ENCODE measurements at regions not wholly inside any gene's neighbourhood (a gene's known extent, or its start where the extent isn't known, plus 50 kb on each side); places are given as distances from the start of the nearest gene placed in this dataset.

DNA sequence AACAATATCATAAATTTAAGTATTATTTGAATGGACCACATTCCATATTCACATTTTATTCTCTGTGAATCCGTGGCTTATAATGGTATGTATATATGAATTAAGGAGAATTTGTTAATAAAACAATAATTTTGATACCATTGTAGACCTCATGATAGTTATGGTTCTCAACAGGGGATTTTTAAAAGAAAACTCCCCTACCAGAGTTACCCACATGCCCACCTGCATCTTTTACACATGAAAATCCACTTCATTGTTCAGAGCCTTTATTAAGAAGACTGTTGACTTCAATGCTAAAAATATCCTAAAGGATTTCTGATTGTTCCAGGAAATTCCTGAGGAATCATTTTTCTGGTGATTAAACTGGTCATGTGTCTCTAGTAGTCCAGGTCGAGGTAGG lies 557.7 kb upstream of the MEF2C start:
- H3K36me3 ChIP-seq (ENCODE audit: insufficient read depth, low read depth, low read length), result no peaks in the 10 kb centered on the region
- no peak overlapping the region for H3K27ac ChIP-seq (ENCODE audit: low read length)
- no peak overlapping the region for H3K4me3 ChIP-seq (ENCODE audit: low read length)
- no peaks in the 10 kb centered on the region for H3K4me1 ChIP-seq (ENCODE audit: insufficient read depth, low read length)
- no peak overlapping the region for H3K9ac ChIP-seq (ENCODE audit: low read depth, low read length)
- H3K9me3 ChIP-seq (ENCODE audit: insufficient read depth, low read depth, low read length), result no peaks in the 10 kb centered on the region
- H3K27me3 ChIP-seq (ENCODE audit: insufficient read depth, low read length), result no peaks in the 10 kb centered on the region

DNA sequence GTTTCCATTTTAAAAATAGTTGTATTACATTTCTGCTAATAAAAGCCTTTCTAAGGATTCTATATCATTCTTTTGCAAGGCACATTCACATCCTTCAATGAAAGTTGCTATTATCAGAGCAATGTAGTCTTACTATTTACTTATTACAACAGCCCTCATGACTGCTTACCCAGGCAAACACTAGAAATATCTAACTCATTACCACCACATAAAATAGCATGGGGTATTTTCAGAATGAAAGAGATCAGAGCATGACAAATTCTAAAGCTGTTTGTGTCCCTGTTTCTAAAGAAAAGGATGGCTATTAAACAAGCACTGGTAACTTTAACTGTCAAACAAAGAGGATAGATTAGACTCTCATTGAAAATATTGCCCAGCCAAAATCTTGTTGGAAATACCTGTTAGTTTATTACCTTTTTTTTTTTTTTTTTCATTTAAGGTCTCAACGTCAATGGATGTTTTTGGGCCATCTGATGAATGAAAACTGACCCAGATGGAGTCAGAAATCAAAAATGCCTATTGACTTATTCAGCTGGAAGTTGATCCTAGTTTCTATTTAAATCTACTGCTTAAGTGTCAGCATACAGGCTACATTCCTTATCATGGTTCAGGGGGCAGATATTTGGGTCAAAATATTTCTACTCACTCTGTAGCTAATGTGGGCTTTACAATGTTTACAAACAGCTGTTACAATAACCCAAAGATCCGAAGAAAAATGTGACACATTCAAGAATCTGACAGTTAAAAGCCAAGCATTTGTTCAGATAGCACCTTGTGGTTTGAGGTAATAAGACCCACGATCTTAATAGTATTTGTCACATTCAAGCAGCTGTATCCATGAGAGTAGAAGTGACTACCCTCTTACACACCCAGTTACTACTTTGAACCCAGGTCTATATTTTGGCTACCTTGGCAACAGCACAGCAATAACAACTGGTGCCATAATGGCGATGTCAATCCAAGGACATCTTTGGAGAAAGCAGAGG lies 554.8 kb upstream of the MEF2C start:
- Histone ChIP-seq H3K4me1 (ENCODE audit: insufficient read depth, low read length) (no peaks in the 10 kb centered on the region), H3K9ac (ENCODE audit: low read depth, low read length) (no peak overlapping the region), H3K36me3 (ENCODE audit: insufficient read depth, low read depth, low read length) (no peaks in the 10 kb centered on the region), H3K4me3 (ENCODE audit: low read length) (no peak overlapping the region), H3K27me3 (ENCODE audit: insufficient read depth, low read length) (no peaks in the 10 kb centered on the region), H3K9me3 (ENCODE audit: insufficient read depth, low read depth, low read length) (no peaks in the 10 kb centered on the region), H3K27ac (ENCODE audit: low read length) (no peak overlapping the region)

DNA sequence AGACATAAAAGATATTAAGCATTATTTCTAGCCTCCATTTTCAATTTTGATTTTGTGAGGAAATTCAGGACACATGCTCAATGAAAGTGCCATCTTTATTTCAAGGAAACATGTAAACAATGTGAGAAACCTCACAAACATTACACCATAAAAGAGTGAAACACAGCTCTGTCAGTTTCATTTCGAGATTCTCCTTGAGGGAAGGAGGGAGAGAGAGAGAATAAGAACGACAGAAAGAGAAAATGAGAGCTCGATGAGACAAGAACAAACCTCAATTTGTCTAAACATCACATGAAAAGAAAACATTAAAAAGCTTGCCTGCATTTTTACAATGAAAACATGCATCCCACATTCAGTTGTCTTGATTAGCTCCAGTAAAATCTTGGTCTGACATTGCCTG lies 553.5 kb upstream of the MEF2C start:
- Histone ChIP-seq H3K27ac (ENCODE audit: low read length) (no peak overlapping the region), H3K36me3 (ENCODE audit: insufficient read depth, low read depth, low read length) (no peaks in the 10 kb centered on the region), H3K27me3 (ENCODE audit: insufficient read depth, low read length) (no peaks in the 10 kb centered on the region), H3K9ac (ENCODE audit: low read depth, low read length) (no peak overlapping the region), H3K4me3 (ENCODE audit: low read length) (no peak overlapping the region), H3K4me1 (ENCODE audit: insufficient read depth, low read length) (no peaks in the 10 kb centered on the region), H3K9me3 (ENCODE audit: insufficient read depth, low read depth, low read length) (no peaks in the 10 kb centered on the region)

DNA sequence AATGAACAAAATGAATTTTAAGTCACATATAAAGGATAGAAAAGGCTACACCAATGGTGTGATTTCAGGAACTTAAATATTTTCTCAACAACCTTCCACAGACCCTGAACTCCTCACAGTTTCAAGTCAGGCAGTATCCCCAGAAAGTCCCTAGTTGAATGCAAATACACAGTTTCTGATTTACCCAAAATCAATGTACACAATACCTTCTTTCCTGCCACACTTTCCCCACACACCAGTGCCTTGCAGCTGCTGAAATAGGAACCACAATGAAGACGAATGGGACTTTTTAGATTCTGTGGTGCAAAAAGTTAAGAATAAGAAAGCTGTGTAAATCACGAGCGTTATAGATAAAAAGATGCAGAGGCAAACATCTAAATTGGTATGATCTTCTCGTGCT lies 552.4 kb upstream of the MEF2C start:
- no peak overlapping the region for H3K4me3 ChIP-seq (ENCODE audit: low read length)
- no peaks in the 10 kb centered on the region for H3K36me3 ChIP-seq (ENCODE audit: insufficient read depth, low read depth, low read length)
- no peaks in the 10 kb centered on the region for H3K9me3 ChIP-seq (ENCODE audit: insufficient read depth, low read depth, low read length)
- H3K27me3 ChIP-seq (ENCODE audit: insufficient read depth, low read length), result no peaks in the 10 kb centered on the region
- H3K27ac ChIP-seq (ENCODE audit: low read length), result no peak overlapping the region
- no peak overlapping the region for H3K9ac ChIP-seq (ENCODE audit: low read depth, low read length)
- H3K4me1 ChIP-seq (ENCODE audit: insufficient read depth, low read length), result no peaks in the 10 kb centered on the region

DNA sequence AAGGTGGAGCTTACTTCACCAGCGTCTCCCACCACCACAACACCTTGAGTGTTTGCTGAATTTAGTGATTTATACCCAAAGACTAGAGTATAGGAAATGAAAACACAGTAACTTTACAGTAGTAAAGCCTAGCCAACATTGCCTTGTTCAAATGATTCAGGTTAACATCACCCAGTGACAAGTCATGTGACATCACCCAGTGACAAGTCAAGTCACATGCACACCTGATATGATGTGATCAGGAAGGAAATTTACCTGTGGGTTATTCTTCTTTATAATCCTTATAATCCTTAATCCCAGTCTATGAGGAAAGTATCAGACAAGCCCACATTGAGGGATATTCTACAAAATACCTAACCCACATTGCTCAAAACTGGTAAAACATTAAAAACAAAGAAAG lies 545.6 kb upstream of the MEF2C start:
- Histone ChIP-seq H3K9ac (ENCODE audit: low read depth, low read length) (no peak overlapping the region), H3K4me1 (ENCODE audit: insufficient read depth, low read length) (no peaks in the 10 kb centered on the region), H3K27me3 (ENCODE audit: insufficient read depth, low read length) (no peaks in the 10 kb centered on the region), H3K36me3 (ENCODE audit: insufficient read depth, low read depth, low read length) (no peaks in the 10 kb centered on the region), H3K4me3 (ENCODE audit: low read length) (no peak overlapping the region), H3K27ac (ENCODE audit: low read length) (no peak overlapping the region), H3K9me3 (ENCODE audit: insufficient read depth, low read depth, low read length) (no peaks in the 10 kb centered on the region)

DNA sequence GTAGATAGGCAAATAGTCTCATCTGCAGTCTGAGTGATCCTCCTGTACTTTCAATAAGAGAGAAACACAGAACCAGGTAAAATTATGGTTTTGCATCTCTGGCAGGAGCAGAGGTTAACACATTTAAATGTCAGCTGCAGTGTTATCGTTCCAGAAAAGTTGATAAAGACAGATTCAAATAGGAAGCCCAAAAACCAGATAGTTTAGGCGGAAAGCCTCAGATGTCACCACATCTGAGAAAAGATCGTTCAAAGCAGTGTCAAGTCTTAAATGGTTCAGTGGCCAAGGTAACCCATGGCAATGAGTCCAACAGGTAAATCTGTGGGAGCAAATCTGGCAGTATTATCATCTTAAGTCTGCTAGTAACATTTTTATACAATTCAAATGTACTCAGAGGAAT lies 542.1 kb upstream of the MEF2C start:
- Histone ChIP-seq H3K27me3 (ENCODE audit: insufficient read depth, low read length) (no peaks in the 10 kb centered on the region), H3K9me3 (ENCODE audit: insufficient read depth, low read depth, low read length) (no peaks in the 10 kb centered on the region), H3K4me3 (ENCODE audit: low read length) (no peak overlapping the region), H3K27ac (ENCODE audit: low read length) (no peak overlapping the region), H3K9ac (ENCODE audit: low read depth, low read length) (no peak overlapping the region), H3K4me1 (ENCODE audit: insufficient read depth, low read length) (0 out of 2 replicates have a peak, but pooled peaks cover 8% of the 10 kb centered on the region), H3K36me3 (ENCODE audit: insufficient read depth, low read depth, low read length) (no peaks in the 10 kb centered on the region)

DNA sequence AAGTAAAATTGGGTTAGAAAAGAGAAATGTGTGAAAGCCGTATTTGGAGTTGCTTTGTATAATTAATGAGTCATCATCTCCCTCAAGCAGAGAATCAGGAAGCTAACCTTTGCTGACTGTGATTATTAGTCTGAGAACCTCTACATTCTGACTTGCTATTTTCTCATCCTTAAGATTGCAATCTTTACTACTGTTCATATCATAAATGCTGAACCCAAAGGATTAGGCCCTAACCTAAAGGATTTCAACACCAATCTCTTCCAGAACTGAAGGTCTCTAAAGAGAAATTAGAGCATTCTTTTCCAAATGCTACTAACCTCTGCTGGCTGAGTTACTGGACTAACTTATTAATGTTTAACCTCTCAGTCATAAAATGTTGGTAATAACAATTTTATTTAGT lies 538.1 kb upstream of the MEF2C start:
- Histone ChIP-seq H3K27ac (ENCODE audit: low read length) (no peak overlapping the region), H3K4me1 (ENCODE audit: insufficient read depth, low read length) (0 out of 2 replicates have a peak, but pooled peaks cover 8% of the 10 kb centered on the region), H3K4me3 (ENCODE audit: low read length) (no peak overlapping the region), H3K9ac (ENCODE audit: low read depth, low read length) (no peak overlapping the region), H3K9me3 (ENCODE audit: insufficient read depth, low read depth, low read length) (no peaks in the 10 kb centered on the region), H3K27me3 (ENCODE audit: insufficient read depth, low read length) (no peaks in the 10 kb centered on the region), H3K36me3 (ENCODE audit: insufficient read depth, low read depth, low read length) (no peaks in the 10 kb centered on the region)

DNA sequence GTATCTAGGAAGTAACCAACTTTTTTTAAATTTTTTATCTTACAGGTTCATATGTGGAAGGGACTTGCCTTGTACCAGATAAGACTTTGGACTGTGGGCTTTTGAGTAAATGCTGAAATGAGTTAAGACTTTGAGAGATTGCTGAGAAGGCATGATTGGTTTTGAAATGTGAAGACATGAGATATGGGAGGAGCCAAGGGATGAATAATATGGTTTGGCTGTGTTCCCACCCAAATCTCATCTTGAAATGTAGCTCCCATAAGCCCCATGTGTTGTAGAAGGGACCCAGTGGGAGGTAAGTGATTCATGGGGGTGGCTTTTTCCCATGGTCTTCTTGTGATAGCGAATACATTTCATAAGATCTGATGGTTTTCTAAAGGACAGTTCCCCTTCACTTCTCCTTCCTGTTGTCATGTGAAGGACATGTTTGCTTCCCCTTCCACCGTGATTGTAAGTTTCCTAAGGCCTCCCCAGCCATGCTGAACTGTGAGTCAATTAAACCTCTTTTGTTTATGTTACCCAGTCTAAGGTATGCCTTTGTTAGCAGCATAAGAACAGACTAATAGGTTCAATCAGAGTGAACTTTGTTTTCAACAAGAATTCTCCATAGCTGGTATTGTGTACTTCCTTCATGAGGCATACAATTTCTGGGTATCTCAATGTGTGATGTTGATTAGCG lies 535.6 kb upstream of the MEF2C start:
- no peaks in the 10 kb centered on the region for H3K27me3 ChIP-seq (ENCODE audit: insufficient read depth, low read length)
- no peaks in the 10 kb centered on the region for H3K36me3 ChIP-seq (ENCODE audit: insufficient read depth, low read depth, low read length)
- no peaks in the 10 kb centered on the region for H3K9me3 ChIP-seq (ENCODE audit: insufficient read depth, low read depth, low read length)
- H3K4me3 ChIP-seq (ENCODE audit: low read length), result no peak overlapping the region
- H3K4me1 ChIP-seq (ENCODE audit: insufficient read depth, low read length), result 0 out of 2 replicates have a peak, but pooled peaks cover 8% of the 10 kb centered on the region
- H3K9ac ChIP-seq (ENCODE audit: low read depth, low read length), result no peak overlapping the region
- no peak overlapping the region for H3K27ac ChIP-seq (ENCODE audit: low read length)

DNA sequence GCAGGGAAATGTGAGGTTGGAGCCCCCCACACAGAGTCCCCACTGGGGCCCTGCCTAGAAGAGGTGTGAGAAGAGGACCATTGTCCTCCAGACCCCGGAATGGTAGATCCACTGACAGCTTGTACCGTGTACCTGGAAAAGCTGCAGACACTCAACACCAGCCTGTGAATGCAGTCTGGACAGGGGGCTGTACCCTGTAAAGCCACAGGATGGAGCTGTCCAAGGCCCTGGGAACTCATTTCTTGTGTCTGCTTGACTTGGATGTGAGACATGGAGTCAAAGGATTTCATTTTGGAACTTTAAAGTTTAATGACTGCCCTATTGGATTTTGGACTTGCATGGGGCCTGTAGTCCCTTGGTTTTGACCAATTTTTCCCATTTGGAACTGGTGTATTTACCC lies 535.0 kb upstream of the MEF2C start:
- H3K4me3 ChIP-seq (ENCODE audit: low read length), result no peak overlapping the region
- no peaks in the 10 kb centered on the region for H3K27me3 ChIP-seq (ENCODE audit: insufficient read depth, low read length)
- no peaks in the 10 kb centered on the region for H3K9me3 ChIP-seq (ENCODE audit: insufficient read depth, low read depth, low read length)
- no peak overlapping the region for H3K9ac ChIP-seq (ENCODE audit: low read depth, low read length)
- no peaks in the 10 kb centered on the region for H3K36me3 ChIP-seq (ENCODE audit: insufficient read depth, low read depth, low read length)
- H3K27ac ChIP-seq (ENCODE audit: low read length), result no peak overlapping the region
- 0 out of 2 replicates have a peak, but pooled peaks cover 8% of the 10 kb centered on the region for H3K4me1 ChIP-seq (ENCODE audit: insufficient read depth, low read length)

DNA sequence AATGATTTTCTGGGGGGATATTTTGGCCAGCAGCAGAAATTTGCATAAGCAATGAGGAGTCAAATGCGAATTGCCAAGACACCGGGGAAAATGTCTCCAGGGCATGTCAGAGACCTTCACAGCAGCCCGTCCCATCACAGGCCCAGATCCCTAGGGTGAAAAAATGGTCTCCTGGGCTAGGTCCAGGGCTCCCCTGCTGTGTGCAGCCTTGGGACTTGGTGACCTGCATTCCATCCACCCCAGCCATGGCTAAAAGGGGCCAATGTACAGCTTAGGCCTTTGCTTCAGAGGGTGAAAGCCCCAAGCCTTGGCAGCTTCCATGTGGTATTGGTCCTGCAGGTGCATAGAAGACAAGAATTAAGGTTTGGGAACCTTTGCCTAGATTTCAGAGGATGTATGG lies 534.5 kb upstream of the MEF2C start:
- Histone ChIP-seq H3K4me1 (ENCODE audit: insufficient read depth, low read length) (0 out of 2 replicates have a peak, but pooled peaks cover 8% of the 10 kb centered on the region), H3K36me3 (ENCODE audit: insufficient read depth, low read depth, low read length) (no peaks in the 10 kb centered on the region), H3K9me3 (ENCODE audit: insufficient read depth, low read depth, low read length) (no peaks in the 10 kb centered on the region), H3K9ac (ENCODE audit: low read depth, low read length) (no peak overlapping the region), H3K27me3 (ENCODE audit: insufficient read depth, low read length) (no peaks in the 10 kb centered on the region), H3K27ac (ENCODE audit: low read length) (no peak overlapping the region), H3K4me3 (ENCODE audit: low read length) (no peak overlapping the region)

DNA sequence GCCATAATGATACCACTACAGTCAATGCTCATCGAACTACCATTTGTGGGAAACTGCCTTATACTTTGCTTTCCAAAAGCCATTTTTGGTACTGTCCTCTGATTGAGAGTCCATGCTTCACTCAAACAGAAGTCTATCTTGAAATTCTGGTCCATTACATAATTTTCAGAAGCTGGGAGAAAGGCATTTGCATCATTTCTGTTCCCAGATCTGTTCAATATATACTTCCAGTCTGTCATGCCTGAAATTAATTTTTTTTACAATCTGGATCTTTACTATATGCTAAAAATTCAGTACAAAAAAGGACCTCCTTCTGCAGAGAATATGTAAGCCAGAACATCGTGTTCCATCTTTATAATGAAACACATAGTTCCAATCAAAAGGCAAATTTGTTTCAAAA lies 528.9 kb upstream of the MEF2C start:
- no peaks in the 10 kb centered on the region for H3K4me1 ChIP-seq (ENCODE audit: insufficient read depth, low read length)
- H3K9me3 ChIP-seq (ENCODE audit: insufficient read depth, low read depth, low read length), result no peaks in the 10 kb centered on the region
- no peak overlapping the region for H3K27ac ChIP-seq (ENCODE audit: low read length)
- H3K27me3 ChIP-seq (ENCODE audit: insufficient read depth, low read length), result no peaks in the 10 kb centered on the region
- H3K36me3 ChIP-seq (ENCODE audit: insufficient read depth, low read depth, low read length), result no peaks in the 10 kb centered on the region
- H3K4me3 ChIP-seq (ENCODE audit: low read length), result no peak overlapping the region
- no peak overlapping the region for H3K9ac ChIP-seq (ENCODE audit: low read depth, low read length)

DNA sequence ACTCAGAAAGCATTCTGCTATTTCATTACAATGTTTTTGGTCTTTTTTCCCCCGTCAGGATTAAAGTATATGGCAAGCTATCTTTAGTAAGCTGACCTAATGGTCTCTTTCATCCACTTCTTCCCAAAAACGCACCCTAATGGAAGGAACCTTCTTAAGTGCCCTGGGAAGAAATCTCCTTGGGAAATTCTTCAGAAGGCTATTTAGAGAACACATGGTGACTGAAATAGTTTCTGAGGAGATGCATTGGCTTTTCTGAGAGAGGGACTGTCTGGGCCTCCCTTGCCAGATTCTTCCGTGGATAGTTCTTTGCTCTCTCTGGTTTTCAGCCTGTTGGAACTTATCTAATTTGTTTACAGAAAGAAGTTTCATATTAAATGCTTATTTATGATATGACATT lies 524.1 kb upstream of the MEF2C start:
- Histone ChIP-seq H3K9me3 (ENCODE audit: insufficient read depth, low read depth, low read length) (no peaks in the 10 kb centered on the region), H3K4me3 (ENCODE audit: low read length) (no peak overlapping the region), H3K27ac (ENCODE audit: low read length) (no peak overlapping the region), H3K36me3 (ENCODE audit: insufficient read depth, low read depth, low read length) (no peaks in the 10 kb centered on the region), H3K4me1 (ENCODE audit: insufficient read depth, low read length) (no peaks in the 10 kb centered on the region), H3K9ac (ENCODE audit: low read depth, low read length) (no peak overlapping the region), H3K27me3 (ENCODE audit: insufficient read depth, low read length) (no peaks in the 10 kb centered on the region)

All from iPS-20b (cell line).